ENCODE measurements at regions not wholly inside any gene's neighbourhood (a gene's known extent, or its start where the extent isn't known, plus 50 kb on each side); places are given as distances from the start of the nearest gene placed in this dataset.

DNA sequence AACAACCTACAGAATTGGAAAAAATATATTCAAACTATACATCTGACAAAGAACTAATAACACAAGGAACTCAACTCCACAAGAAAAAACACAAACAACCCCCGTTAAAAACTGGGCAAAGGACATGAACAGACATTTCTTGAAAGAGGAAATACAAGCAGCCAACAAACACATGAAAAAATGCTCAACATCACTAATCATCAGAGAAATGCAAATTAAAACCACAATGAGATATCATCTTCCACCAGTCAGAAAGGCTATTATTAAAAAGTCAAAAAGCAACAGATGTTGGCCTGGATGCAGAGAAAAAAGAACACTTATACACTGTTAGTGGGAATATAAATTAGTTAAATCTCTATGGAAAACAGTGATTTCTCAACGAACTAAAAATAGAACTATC lies 82.6 kb upstream of the CCDC91 start:
- no peak for TF ChIP-seq CTCF (IDR thresholded peaks at IDR 0.05; ENCODE audit: extremely low read depth in 1 of 2, insufficient read depth in 1 of 2, low read depth in 1 of 2, low read length in 2 of 2)
- no peak for TF ChIP-seq POLR2A (IDR thresholded peaks at IDR 0.05; ENCODE audit: low read depth, low read length)
- no peak for TF ChIP-seq MAX (IDR thresholded peaks at IDR 0.05; ENCODE audit: insufficient read depth, insufficient read length)
- TF ChIP-seq POLR2AphosphoS5 (IDR thresholded peaks at IDR 0.05; ENCODE audit: insufficient read depth, low read depth, low read length) = no peak
- TF ChIP-seq JUN (IDR thresholded peaks at IDR 0.05; ENCODE audit: borderline replicate concordance, insufficient read depth, insufficient read length, low read depth) = no peak
- TF ChIP-seq FOS (IDR thresholded peaks at IDR 0.05; ENCODE audit: borderline replicate concordance, insufficient read depth, low read length) = no peak
- TF ChIP-seq MYC (IDR thresholded peaks at IDR 0.05; ENCODE audit: low read depth, low read length) = no peak
- TF ChIP-seq GATA2 (IDR thresholded peaks at IDR 0.05; ENCODE audit: insufficient read depth, insufficient read length, low read depth, low read length) = no peak
